ENCODE measurements at regions not wholly inside any gene's neighbourhood (a gene's known extent, or its start where the extent isn't known, plus 50 kb on each side); places are given as distances from the start of the nearest gene placed in this dataset.
"Not testable (repeated sequence)": the region's sequence is repeated elsewhere in the genome, so short reads cannot be mapped to it uniquely, and the experiment has no call there.

GRCh38 chr5:58198330-58198729 is 261.6 kb downstream of the PLK2 start:
- FAIRE-seq: no peak

- no peak for FAIRE-seq
These were observed 262.0 kb downstream of the PLK2 start for GRCh38 chr5:58197875-58198274.

- no peak for FAIRE-seq
These were observed 268.4 kb downstream of the PLK2 start for GRCh38 chr5:58191443-58191842.

- FAIRE-seq: no peak
These were observed 271.6 kb downstream of the PLK2 start for GRCh38 chr5:58188262-58188651.

GRCh38 chr5:58187432-58188261 is 272.2 kb downstream of the PLK2 start:
- FAIRE-seq: no peak

- FAIRE-seq: peak; percentile 14
These were observed 274.1 kb downstream of the PLK2 start for GRCh38 chr5:58185801-58186200.

GRCh38 chr5:58185397-58185796 is 274.5 kb downstream of the PLK2 start:
- no peak for FAIRE-seq

GRCh38 chr5:58184910-58185309 is 275.0 kb downstream of the PLK2 start:
- no peak for FAIRE-seq

GRCh38 chr5:58183786-58184085 is 276.1 kb downstream of the PLK2 start:
- FAIRE-seq: no peak

- no peak for FAIRE-seq
These were observed 276.7 kb downstream of the PLK2 start for GRCh38 chr5:58183078-58183785.

GRCh38 chr5:58182287-58182841 is 277.5 kb downstream of the PLK2 start:
- no peak for FAIRE-seq

- no peak for FAIRE-seq
These were observed 278.2 kb downstream of the PLK2 start for GRCh38 chr5:58181578-58182286.

- FAIRE-seq: no peak
These were observed 286.9 kb downstream of the PLK2 start for GRCh38 chr5:58172946-58173345.

GRCh38 chr5:58165152-58165551 is 294.7 kb downstream of the PLK2 start:
- no peak for FAIRE-seq

- not testable (repeated sequence) for FAIRE-seq
These were observed 298.0 kb downstream of the PLK2 start for GRCh38 chr5:58161889-58162288.

GRCh38 chr5:58156973-58157701 is 302.7 kb downstream of the PLK2 start:
- FAIRE-seq: no peak

- no peak for FAIRE-seq
These were observed 303.5 kb downstream of the PLK2 start for GRCh38 chr5:58156361-58156760.

GRCh38 chr5:58153255-58153654 is 306.6 kb downstream of the PLK2 start:
- no peak for FAIRE-seq

GRCh38 chr5:58151414-58151813 is 308.5 kb downstream of the PLK2 start:
- no peak for FAIRE-seq

GRCh38 chr5:58150926-58151325 is 309.0 kb downstream of the PLK2 start:
- FAIRE-seq: no peak

GRCh38 chr5:58149746-58150145 is 310.1 kb downstream of the PLK2 start:
- FAIRE-seq: no peak

GRCh38 chr5:58149345-58149744 is 310.5 kb downstream of the PLK2 start:
- no peak for FAIRE-seq

Data from colon (tissue), 2 donors.